GM04503 (cell line): ENCODE measurements at regions not wholly inside any gene's neighbourhood (a gene's known extent, or its start where the extent isn't known, plus 50 kb on each side); places are given as distances from the start of the nearest gene placed in this dataset.
"Not testable (repeated sequence)": the region's sequence is repeated elsewhere in the genome, so short reads cannot be mapped to it uniquely, and the experiment has no call there.

Source experiments
- DNase-seq: peaks from one replicate; pipeline ENCODE4 v3.0.0-alpha.2; 2012; ENCODE audit warnings: low read depth

DNA sequence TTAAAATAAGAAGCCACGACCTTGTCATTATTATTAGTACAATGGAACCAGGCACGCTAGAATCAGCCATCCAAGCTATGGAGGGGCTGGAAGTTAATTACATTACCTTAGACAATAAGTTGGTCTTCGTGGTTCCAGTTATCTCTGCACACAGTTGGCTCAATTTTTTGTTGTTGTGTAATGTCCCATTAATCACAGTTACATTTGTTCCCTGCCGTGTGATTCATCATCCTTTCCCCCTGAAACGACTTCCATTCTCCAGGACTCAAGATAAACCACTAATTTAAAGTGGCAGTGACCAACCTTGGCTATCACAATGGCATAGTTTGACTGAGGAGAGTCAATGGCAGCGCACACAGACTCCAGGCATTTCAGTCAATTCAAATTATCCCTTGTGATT, 905.0 kb downstream of the RAB28 start:
- DNase-seq = no peak

DNA sequence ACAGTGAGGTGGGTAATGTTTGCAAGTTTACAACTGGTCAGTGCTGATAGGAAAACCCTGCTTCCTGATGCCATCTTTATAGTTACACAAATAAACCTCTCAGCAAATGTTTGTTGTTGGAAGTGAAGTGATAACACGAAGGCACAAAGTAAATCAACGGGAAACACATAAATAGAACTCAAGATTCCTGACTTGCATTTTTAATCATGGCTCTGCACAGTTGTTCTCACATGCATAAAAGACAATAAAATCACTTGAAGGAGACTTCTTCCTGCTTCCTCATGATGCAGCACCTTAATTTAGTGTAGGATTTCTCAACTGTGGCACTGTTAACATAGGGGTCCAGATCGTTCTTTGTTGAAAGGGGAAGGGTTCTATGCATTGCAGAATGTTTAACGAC, 907.7 kb downstream of the RAB28 start:
- DNase-seq = no peak

DNA sequence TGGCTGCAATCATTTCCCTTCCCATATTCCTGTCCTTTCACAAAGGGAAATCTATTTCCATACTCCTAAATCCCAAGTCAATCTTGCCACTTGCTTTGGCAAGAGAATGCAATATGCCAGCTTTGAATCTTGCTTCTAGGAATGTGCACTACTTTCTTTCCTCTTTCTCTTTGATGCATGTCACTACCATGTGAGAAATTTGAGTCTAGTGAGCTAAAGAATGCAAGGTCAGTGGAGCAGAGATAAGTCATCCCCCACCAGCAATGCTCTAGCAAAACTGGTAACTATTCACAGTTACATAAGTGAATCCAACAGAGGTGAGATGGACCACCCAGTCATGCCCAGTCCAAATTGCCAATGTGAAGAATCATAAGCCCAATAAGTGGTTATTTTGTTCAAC, 910.4 kb downstream of the RAB28 start:
- no peak for DNase-seq

DNA sequence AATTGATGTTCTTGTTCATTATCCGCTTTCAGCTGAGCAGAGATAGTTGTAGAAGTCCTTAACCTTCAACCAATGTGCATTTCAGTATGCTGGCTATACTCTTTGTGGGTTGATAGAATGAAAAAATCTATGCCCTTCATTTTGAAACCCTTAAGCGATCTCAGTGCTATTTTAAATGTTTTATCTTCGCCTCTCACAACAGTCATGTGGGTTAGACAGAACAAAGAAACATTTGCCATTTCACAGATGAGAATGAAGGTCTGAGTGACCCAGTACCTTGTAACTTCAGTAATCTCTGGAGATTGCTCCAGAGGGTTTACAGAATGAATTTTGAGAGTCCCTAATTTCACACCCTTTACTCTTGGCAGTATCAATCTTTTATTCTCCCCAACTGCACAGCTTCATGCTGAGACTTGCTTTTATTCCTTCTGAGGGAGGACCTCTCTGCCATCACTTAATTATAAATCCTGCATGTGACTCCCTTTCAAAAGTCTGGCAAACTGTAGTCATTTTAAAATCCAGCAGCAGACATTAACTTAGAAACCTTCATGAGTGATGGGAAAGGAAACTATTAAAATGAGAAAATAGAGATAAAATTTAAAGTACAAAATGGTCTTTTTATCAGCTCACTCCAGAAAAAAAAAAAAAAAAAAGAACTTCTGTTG, 921.5 kb downstream of the RAB28 start:
- no peak for DNase-seq

DNA sequence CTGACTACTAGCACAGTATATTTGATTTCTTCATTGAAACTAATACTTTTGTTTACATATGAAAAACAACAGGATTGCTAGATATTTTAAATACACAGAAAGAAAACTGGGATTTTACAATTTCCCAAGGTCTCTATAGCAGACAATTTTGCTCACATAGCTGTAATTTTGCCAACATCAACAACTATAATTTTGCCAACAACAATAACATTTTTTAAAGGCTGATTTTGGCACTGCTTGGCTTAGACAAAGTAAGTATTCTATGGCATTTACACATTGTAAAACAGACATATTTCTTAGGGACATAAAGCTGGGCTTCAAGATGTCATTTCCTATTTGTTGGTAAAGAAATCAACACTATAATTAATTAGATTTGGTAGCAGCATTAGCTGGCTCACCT, 922.1 kb downstream of the RAB28 start:
- DNase-seq = no peak

DNA sequence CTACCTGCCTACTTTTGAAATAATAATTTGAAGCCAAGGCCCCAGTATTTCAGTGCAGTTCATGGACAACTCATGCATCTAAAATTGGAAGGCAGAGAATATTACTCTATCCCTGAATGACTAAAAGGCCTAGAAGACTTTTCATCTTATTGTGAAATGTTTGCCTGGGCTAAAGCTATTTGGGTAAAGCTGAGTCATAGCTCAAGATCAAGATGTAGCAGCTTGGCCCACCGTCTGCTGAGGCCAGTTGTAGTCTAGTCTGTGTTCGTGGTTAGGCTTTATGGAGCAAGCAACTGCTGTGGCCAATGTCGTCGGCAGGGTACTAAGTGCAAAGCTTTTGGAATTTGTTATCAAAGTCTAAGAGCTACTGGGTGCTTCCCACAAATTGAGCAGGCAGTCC, 929.1 kb downstream of the RAB28 start:
- no peak for DNase-seq

DNA sequence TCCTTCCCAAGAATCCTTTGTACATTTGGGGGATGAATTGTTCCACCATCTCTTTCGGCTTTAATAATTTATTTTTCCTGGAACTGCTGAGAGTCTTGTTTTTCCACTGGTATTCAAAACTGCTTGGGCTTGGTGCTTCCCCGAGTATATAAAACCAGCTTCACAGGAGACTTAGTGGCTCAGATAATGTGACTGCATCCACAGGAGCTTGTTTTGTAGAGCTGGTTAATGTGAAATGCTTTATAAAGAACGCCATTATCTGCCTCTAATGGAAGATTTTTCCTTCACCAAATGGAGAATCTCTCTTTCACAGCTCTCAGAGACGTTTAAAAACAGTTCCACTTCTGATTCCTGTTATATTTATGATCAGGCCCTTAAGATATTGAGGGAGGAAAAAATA, 935.5 kb downstream of the RAB28 start:
- no peak for DNase-seq

DNA sequence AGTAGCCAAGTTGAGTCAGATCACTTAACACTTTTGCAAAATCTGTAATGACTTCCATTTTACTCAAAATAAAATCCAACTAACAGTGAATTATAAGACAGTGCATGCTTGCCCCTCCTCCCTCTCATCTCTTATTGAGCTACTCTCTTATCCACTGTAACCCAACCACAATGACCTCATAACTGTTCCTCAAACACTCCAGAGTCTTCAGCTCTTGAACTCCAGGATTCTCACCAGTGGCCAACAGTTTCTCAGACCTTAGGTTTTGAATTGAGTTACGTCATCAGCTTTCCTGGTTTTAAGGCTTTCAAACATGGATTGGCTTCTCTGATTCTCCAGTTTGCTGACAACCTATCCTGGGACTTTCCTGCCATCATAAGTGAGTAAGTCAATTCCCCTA, 938.3 kb downstream of the RAB28 start:
- DNase-seq = no peak

DNA sequence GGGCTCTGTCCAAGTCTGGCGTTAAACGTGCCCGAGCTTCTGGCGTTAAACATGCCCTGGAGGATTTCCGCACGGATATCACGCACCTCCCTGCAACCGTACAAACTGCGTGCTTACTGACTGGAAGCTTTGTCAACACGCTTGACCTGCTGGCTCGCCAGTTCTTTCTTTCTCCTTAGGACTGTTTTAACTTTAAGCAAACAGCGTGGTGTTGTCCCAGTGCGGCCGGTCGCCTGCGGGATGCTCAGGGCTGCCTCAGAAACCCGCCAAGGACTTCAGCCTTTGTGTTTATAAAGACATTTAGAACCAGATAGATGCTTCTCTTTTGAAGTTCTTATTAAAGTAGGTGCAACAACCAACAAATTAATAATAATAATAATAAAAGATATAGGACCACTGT, 946.0 kb downstream of the RAB28 start:
- no peak for DNase-seq

DNA sequence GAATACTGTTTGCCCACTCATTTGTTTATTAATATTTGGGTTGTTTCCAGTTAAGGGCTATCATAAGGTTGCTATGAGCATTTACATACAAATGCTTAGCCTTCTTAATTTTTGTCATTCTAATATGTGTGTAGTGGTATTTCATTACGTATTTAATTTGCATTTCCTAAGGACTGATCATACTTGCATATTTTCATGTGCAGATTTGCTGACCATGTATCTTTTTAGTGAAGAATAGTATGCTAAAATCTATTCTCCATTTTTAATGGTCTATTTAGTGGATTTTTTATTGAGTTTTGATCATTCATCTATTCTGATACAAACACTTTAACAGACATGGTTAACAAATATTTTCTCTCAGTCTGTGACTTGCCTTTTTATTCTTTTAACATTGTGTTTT, 949.5 kb downstream of the RAB28 start:
- DNase-seq = no peak

DNA sequence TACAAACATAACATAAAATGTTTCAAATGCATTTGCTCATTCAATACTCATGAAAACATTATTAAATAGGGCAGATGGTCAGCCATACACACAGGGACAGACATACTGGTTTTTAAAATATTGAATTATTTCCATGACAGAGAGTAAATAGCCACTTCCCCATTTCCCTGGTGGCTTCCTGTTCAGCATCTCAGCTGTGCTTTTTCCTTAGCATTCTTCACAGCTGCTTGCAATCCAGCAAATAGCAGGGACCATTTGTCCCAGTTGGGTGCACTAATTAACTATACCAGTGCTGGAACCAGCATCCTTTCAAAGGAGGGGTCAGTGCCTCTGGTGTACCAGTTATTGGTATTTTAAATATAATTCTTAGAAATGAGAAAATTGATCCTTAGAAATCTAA, 964.7 kb downstream of the RAB28 start:
- no peak for DNase-seq

DNA sequence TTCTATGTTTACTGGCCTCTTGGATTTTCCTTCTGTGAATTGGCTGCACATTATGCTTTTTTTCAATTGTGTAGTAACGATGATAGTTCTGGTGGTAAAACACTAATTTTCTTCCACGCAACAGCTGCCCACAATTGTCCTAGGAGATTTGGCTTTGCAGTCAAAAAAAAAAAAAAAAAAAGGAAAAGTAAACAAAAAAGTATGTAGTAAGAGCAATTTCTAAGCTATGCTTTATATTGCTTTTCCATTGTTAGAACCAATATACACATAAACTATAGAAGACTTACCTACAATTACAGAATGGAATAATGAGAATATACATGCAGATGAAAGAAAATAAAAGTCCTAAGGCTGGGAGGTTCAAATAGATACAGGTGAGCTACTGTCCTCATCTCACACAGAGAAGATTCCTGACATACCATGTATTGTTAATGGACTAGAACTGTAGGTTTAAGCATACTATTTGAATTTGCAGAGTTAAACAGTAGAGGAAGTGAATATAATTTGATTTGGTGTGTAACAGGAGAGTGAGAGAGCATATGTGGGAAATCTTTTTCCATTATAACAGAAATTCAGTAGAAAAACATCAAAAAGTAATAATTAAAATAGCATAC, 976.2 kb downstream of the RAB28 start:
- no peak for DNase-seq

DNA sequence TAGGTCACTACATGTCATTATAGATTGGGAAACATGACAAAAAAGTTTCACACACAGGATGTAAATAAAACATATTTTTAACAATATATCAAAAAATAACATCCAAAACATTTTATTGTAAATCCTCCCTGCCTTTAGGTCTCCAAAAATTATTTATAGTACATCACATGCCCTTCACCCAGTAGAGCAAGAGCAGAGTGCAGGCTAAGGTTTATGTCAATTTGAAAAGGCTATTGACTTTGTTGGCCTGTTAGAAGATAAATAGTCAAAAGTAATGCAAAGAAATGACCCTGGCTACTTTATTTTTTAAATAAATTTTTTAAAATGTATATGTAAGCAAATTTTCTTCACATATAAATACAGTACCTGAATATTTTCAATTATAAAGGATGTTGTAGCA, 983.7 kb downstream of the RAB28 start:
- DNase-seq = no peak

DNA sequence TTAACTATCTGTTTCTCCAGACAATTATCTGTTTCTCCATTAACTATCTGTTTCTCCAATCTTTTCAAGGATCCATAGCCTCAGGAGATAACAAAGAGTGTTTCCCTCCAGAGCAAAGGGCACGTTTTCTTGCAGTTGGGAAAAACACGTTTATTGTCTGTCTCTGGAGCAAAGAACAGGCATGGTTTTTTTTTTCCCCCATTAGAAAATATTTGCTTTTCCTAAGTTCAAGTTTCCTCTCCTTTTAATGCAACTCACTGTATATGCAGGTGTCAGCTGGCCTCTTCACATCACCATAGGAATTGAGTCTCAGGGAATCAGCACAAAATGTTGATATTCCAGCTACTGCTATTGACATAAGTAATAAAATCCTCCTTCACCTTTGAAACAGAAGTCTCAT, 984.4 kb downstream of the RAB28 start:
- no peak for DNase-seq

DNA sequence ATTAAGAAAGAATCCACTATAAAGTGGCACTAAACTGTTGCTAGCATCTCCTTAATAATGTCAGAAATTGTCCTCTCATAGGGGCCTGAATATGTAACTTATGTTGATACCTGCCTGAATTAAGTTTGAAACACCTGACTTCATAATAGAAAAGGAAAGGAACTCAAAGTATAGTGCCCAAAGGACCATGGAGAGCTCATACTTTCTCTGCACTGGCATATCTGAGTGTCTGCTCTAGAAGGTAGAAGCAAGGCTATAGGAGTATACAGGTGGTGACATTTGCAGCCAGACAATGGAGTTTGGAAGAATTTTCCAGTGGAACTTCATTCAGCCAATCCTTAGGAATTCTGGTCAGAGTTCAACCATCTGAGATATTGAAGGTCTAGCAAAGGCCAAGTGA, 988.9 kb downstream of the RAB28 start:
- no peak for DNase-seq

DNA sequence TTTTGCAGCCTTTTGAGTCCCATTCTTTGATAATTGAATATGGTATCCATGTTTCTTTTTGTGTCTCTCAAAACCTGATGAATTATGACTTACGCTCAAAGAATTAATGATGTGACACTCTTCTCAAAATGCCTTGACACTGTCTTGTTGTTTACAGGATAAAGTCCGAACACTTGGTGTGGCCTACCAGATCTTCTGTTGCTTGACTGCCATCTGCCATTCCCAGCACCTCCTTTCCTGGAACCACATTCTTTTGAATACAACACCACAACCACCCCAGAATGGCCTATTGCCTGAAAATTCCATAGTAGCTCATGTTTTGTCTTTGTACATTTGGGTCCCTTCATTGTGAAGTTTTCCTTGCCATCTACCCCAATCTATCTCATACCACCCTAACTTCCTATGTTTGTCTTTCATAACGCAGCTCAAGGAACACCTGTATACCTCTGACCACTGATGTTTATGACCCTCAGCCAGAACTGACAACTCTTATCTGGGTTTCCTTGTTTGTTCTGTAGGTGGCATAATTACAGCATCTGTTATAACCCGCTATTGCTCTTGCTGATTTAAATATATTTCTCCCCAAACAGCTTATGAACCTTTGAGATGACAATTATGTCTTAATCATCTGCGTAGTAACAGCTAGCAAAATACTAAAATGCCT, 991.3 kb downstream of the RAB28 start:
- DNase-seq = no peak

DNA sequence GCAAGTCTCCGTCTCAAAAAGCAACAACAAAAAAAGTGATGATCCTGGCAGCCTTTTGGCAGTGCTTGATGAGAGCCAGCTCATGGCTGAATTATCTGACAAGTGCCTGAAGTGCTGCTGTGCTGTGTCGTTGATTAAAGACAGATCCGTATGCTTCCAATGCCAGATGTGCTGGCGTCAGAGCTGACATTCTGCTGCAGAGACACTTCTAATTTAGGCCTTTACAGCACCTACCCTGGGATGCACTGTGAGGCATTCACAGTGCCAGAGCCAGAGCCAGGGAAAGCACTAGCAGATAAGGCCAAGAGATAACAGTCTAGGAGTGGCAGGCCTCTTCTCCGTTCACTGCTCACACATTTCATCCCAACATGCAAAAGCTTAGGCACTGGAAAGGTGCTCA, 995.5 kb downstream of the RAB28 start:
- DNase-seq = no peak

DNA sequence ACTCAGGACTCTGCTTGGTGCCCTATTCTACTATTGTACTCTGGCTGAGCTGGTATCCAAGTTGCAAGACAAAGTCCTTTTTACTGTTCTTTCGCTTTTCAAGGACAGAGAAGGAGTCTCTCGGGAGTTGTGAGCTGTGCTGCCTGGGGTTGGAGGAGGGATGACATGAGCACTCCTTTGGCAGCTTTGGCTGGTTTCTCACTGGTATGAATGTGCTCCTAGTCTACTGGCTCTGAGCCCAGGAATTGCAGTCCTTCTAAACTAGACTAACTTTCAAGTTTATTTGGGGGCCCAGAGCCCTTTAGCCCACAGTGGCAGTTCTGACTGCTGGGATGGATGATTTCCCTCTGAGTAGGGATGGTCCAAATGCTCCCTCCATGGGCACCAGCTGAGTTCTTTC, 997.1 kb downstream of the RAB28 start:
- DNase-seq = no peak

DNA sequence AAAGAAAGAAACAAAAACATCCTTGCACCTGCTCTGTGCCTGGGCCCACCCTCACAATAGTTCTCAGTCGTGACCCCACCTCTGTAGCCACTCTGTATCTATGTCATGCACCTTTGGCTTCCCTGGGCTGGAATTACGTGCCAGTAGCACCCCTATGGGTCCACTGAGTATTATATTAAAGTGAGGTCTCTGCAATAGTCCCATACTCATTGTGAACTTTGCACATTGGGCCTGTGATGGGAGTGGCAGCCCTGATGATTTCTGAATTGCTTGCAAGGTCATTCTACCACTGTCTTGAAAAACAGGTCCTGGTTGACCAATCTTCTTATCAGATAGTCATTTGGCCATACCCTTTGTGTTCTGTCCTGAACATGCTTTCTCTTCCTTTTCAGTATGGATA, 1012.1 kb downstream of the RAB28 start:
- DNase-seq = no peak

DNA sequence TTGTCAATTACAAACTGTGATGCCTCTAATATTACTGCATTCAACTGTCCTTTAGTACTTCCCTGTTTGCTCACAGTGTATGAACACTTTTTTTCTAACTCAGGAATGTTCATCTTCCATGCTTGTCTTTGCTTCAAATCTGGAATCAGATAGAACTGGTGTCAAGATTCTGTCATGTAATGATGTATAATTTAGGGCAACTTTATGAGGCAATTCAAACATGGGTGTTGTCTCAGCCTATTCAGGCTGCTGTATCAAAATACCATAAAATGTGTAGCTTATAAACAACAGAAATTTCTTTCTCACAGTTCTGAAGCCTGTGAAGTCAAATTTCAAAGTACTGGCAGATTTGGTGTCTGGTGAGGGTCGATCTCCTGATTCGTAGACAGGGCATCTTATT, 1012.9 kb downstream of the RAB28 start:
- no peak for DNase-seq

DNA sequence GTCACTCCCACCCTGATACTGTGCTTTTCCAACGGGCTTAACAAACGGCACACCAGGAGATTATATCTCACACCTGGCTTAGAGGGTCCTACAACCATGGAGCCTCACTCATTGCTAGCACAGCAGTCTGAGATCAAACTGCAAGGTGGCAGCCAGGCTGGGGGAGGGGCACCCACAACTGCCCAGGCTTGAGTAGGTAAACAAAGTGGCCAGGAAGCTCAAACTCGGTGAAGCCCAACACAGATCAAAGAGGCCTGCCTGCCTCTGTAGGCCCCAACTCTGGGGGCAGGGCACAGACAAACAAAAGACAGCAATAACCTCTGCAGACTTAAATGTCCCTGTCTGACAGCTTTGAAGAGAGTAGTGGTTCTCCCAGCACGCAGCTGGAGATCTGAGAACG, 1022.6 kb downstream of the RAB28 start:
- DNase-seq = not testable (repeated sequence)

DNA sequence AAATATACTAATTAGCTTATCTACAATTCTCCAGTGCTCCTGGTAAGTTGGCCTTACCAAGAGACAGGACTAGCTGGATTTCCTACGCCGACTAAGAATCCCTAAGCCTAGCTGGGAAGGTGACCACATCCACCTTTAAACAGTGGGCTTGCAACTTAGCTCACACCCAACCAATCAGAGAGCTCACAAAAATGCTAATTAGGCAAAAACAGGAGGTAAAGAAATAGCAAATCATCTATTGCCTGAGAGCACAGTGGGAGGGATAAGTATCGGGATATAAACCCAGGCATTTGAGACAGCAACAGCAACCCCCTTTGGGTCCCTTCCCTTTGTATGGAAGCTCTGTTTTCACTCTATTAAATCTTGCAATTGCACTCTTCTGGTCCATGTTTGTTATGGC, 1025.0 kb downstream of the RAB28 start:
- no peak for DNase-seq

DNA sequence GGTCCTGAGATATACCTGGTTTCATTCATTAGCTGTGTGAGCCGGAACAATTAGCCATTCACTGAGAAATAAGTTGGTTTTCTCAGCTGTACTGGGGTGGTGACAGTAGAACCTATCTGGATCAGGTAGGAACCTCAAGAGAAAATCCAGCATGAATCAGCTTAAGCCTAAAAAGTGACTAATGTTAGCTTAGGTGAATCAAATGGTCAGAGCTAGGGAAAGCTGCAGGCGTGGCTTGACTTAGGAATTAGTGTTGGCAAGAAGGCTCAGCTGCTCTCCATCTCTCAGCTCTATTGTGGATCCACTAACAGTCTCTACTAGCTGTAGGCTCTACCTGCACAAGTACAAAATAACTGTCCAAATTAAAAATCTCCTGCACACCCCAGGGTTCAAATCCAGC, 1025.5 kb downstream of the RAB28 start:
- DNase-seq = no peak

DNA sequence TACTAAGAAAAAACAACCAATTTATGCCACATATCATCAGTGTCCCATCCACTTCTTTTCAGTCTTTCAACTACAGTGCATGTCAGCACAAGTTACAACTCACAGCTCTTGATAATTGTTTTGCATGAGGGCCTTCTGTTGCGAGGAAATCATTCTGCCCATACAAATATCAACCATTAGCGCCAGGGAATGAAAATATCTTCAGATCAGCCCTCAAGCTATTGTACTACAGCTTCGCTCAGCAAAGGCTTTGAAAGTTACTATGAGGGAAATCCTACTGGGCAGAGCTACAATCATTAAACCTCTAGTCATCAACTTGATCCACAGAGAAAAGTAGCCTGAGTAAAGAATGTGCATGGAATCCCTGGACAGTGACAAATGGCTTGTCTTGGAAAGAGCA, 1023.6 kb upstream of the HS3ST1 start:
- DNase-seq = no peak
